ENCODE measurements at regions not wholly inside any gene's neighbourhood (a gene's known extent, or its start where the extent isn't known, plus 50 kb on each side); places are given as distances from the start of the nearest gene placed in this dataset.

DNA sequence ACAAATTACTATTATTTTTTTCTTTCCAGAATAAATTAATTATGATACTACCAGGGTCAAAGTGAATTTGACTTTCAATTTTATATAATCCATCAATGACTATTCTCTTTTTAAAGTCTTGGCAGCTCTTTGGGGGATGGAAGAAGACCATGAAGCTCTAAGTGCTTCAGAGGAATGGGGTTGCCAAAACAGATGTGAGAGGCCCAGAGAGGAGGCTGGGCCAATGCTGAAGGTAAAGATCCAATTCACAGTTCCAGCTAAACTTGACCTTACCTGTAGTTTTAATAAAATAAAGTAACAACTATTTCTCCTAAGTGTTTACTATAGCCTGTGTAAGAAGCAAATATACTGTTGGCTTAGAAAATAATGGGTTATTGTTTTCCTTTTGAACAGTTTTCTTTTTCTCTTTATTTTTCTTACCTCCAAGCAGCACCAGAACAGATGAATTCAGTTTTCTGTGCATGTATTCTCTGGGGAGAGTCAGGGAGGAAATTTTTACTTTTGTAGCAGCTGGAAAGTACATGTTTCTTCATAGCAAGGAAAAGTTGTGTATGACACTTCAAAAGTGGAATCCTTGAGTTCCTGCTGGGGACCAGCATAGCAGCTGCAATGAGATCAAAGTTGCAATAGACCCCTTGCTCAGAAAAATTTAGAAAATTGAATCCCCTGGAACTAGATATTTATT lies 104.9 kb downstream of the CEP44 start (continued):
- TF ChIP-seq, protein P1, sequence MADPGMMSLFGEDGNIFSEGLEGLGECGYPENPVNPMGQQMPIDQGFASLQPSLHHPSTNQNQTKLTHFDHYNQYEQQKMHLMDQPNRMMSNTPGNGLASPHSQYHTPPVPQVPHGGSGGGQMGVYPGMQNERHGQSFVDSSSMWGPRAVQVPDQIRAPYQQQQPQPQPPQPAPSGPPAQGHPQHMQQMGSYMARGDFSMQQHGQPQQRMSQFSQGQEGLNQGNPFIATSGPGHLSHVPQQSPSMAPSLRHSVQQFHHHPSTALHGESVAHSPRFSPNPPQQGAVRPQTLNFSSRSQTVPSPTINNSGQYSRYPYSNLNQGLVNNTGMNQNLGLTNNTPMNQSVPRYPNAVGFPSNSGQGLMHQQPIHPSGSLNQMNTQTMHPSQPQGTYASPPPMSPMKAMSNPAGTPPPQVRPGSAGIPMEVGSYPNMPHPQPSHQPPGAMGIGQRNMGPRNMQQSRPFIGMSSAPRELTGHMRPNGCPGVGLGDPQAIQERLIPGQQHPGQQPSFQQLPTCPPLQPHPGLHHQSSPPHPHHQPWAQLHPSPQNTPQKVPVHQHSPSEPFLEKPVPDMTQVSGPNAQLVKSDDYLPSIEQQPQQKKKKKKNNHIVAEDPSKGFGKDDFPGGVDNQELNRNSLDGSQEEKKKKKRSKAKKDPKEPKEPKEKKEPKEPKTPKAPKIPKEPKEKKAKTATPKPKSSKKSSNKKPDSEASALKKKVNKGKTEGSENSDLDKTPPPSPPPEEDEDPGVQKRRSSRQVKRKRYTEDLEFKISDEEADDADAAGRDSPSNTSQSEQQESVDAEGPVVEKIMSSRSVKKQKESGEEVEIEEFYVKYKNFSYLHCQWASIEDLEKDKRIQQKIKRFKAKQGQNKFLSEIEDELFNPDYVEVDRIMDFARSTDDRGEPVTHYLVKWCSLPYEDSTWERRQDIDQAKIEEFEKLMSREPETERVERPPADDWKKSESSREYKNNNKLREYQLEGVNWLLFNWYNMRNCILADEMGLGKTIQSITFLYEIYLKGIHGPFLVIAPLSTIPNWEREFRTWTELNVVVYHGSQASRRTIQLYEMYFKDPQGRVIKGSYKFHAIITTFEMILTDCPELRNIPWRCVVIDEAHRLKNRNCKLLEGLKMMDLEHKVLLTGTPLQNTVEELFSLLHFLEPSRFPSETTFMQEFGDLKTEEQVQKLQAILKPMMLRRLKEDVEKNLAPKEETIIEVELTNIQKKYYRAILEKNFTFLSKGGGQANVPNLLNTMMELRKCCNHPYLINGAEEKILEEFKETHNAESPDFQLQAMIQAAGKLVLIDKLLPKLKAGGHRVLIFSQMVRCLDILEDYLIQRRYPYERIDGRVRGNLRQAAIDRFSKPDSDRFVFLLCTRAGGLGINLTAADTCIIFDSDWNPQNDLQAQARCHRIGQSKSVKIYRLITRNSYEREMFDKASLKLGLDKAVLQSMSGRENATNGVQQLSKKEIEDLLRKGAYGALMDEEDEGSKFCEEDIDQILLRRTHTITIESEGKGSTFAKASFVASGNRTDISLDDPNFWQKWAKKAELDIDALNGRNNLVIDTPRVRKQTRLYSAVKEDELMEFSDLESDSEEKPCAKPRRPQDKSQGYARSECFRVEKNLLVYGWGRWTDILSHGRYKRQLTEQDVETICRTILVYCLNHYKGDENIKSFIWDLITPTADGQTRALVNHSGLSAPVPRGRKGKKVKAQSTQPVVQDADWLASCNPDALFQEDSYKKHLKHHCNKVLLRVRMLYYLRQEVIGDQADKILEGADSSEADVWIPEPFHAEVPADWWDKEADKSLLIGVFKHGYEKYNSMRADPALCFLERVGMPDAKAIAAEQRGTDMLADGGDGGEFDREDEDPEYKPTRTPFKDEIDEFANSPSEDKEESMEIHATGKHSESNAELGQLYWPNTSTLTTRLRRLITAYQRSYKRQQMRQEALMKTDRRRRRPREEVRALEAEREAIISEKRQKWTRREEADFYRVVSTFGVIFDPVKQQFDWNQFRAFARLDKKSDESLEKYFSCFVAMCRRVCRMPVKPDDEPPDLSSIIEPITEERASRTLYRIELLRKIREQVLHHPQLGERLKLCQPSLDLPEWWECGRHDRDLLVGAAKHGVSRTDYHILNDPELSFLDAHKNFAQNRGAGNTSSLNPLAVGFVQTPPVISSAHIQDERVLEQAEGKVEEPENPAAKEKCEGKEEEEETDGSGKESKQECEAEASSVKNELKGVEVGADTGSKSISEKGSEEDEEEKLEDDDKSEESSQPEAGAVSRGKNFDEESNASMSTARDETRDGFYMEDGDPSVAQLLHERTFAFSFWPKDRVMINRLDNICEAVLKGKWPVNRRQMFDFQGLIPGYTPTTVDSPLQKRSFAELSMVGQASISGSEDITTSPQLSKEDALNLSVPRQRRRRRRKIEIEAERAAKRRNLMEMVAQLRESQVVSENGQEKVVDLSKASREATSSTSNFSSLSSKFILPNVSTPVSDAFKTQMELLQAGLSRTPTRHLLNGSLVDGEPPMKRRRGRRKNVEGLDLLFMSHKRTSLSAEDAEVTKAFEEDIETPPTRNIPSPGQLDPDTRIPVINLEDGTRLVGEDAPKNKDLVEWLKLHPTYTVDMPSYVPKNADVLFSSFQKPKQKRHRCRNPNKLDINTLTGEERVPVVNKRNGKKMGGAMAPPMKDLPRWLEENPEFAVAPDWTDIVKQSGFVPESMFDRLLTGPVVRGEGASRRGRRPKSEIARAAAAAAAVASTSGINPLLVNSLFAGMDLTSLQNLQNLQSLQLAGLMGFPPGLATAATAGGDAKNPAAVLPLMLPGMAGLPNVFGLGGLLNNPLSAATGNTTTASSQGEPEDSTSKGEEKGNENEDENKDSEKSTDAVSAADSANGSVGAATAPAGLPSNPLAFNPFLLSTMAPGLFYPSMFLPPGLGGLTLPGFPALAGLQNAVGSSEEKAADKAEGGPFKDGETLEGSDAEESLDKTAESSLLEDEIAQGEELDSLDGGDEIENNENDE (IDR thresholded peaks at IDR 0.05; ENCODE audit: insufficient replicate concordance, low read length): no peak
- no peak for TF ChIP-seq BACH1 (IDR thresholded peaks at IDR 0.05; ENCODE audit: low read length)
- TF ChIP-seq, protein P2, sequence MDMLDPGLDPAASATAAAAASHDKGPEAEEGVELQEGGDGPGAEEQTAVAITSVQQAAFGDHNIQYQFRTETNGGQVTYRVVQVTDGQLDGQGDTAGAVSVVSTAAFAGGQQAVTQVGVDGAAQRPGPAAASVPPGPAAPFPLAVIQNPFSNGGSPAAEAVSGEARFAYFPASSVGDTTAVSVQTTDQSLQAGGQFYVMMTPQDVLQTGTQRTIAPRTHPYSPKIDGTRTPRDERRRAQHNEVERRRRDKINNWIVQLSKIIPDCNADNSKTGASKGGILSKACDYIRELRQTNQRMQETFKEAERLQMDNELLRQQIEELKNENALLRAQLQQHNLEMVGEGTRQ (IDR thresholded peaks at IDR 0.05; ENCODE audit: low read length): no peak
- TF ChIP-seq SIRT6 (IDR thresholded peaks at IDR 0.05; ENCODE audit: low read length): no peak
- TF ChIP-seq RFX5 (IDR thresholded peaks at IDR 0.05; ENCODE audit: borderline replicate concordance, low read depth, low read length): no peak
- TF ChIP-seq, protein P3, sequence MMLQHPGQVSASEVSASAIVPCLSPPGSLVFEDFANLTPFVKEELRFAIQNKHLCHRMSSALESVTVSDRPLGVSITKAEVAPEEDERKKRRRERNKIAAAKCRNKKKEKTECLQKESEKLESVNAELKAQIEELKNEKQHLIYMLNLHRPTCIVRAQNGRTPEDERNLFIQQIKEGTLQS (IDR thresholded peaks at IDR 0.05; ENCODE audit: insufficient read depth, low read depth, low read length): no peak
